K562 (cell line): ENCODE measurements at regions not wholly inside any gene's neighbourhood (a gene's known extent, or its start where the extent isn't known, plus 50 kb on each side); places are given as distances from the start of the nearest gene placed in this dataset.

ENCODE experiments used
- BCLAF1 ChIP-seq, 2 experiments: fragments of 450-650 bp in 1 of 2; IDR thresholded peaks; 2 replicates each; pipeline ENCODE4 v1.6.1; 2011 to 2017; ENCODE audit warnings: low read depth in 2 of 2, antibody characterized with exemption in 1 of 2, borderline replicate concordance in 1 of 2, low read length in 1 of 2, mild to moderate bottlenecking in 1 of 2, mixed read lengths in 1 of 2; ENCODE audit not compliant: control insufficient read depth in 1 of 2
- CXXC5 ChIP-seq: fragments of 250-450 bp; sonication (Bioruptor Pico); IDR thresholded peaks from 2 replicates; pipeline ENCODE4 v1.8.0; 2022; ENCODE audit warnings: inconsistent platforms, mild to moderate bottlenecking, moderate library complexity
- HES1 ChIP-seq: fragments of 450-650 bp; IDR thresholded peaks from 2 replicates; pipeline ENCODE4 v1.6.1; 2016; ENCODE audit warnings: low read depth, mild to moderate bottlenecking, moderate library complexity
- MEF2D ChIP-seq: conservative IDR thresholded peaks from 2 replicates; pipeline ENCODE4 v1.6.1; 2016; ENCODE audit warnings: low read depth, missing genetic modification characterization, missing compliant biosample characterization
- MLLT1 ChIP-seq, 2 experiments: fragments of 450-650 bp; IDR thresholded peaks; 2 replicates each; pipeline ENCODE4 v1.6.1; 2016
- MYNN ChIP-seq, 2 experiments: sonication (generic); formaldehyde crosslinking in 1 of 2; IDR thresholded peaks; 2 replicates each; pipeline versions ENCODE4 v1.5.0 to v1.6.1; 2016 to 2020; ENCODE audit warnings: antibody characterized with exemption in 1 of 2, missing genetic modification reagents in 1 of 2
- NFRKB ChIP-seq: fragments of 450-650 bp; IDR thresholded peaks from 2 replicates; pipeline ENCODE4 v1.6.1; 2016; ENCODE audit warnings: low read depth
- TFAP4 ChIP-seq: sonication (generic); formaldehyde crosslinking; IDR thresholded peaks from 2 replicates; pipeline ENCODE4 v1.8.0; 2022; ENCODE audit warnings: missing genetic modification reagents, mild to moderate bottlenecking, moderate library complexity, borderline replicate concordance

GRCh38 chr18:22471546-22472131 lies 53.9 kb upstream of the CTAGE1 start (continued):
- peak; percentile 15; the same call in 1 of the 2 replicates for TF ChIP-seq HES1
- no peak for TF ChIP-seq MYNN (IDR thresholded peaks at IDR 0.05)
- TF ChIP-seq MYNN (CRISPR knock-in tag; IDR thresholded peaks at IDR 0.05) = no peak
- no peak for TF ChIP-seq BCLAF1 (IDR thresholded peaks at IDR 0.05; ENCODE audit: borderline replicate concordance in 1 of 2, control insufficient read depth in 1 of 2, low read depth in 2 of 2, low read length in 1 of 2)
- TF ChIP-seq TFAP4 = 0 out of 2 replicates have a peak, but pooled peaks have one; percentile 14
- TF ChIP-seq MEF2D (tag) = peak; percentile 63; the same call in 1 of the 2 replicates
- no peak for TF ChIP-seq MLLT1 (IDR thresholded peaks at IDR 0.05)
- TF ChIP-seq CXXC5 (CRISPR knock-in tag) = 0 out of 2 replicates have a peak, but pooled peaks have one; percentile 21
- TF ChIP-seq NFRKB = no peak
